ENCODE measurements at regions not wholly inside any gene's neighbourhood (a gene's known extent, or its start where the extent isn't known, plus 50 kb on each side); places are given as distances from the start of the nearest gene placed in this dataset.

- Histone ChIP-seq H3K9me1 (ENCODE audit: insufficient read depth, low read length) (peaks cover 4% of the 10 kb centered on the region), H3K4ac (ENCODE audit: low read depth, low read length) (no peak overlapping the region), H2AFZ (replicated peaks; ENCODE audit: low read length, poor library complexity) (no peak overlapping the region), H3K27ac (ENCODE audit: insufficient read depth, low read length) (no peak overlapping the region), H3K56ac (ENCODE audit: extremely low read depth, insufficient read depth, low read length) (no peak overlapping the region), H3K23ac (ENCODE audit: low read depth, low read length) (no peak overlapping the region), H3K9me3 (ENCODE audit: control insufficient read depth, insufficient read depth, low read length) (peaks cover 2% of the 10 kb centered on the region; the same call in 1 of the 2 replicates), H3K79me1 (ENCODE audit: low read depth in 1 of 2, low read length in 2 of 2) (peaks cover 0 to 12% of the 10 kb centered on the region in 2 experiments; a peak in 1 of 4 replicates), H2BK120ac (ENCODE audit: low read depth, low read length) (no peak overlapping the region), H3K18ac (ENCODE audit: low read depth, low read length) (no peak overlapping the region), H2AK5ac (ENCODE audit: low read depth, low read length) (no peak overlapping the region), H2BK15ac (ENCODE audit: low read depth, low read length) (no peak overlapping the region), H3K4me2 (ENCODE audit: low read depth, low read length) (no peak overlapping the region), H3K27me3 (ENCODE audit: control insufficient read depth, insufficient read depth, low read length) (no peaks in the 10 kb centered on the region), H2AK9ac (replicated peaks; ENCODE audit: low read depth, low read length, poor library complexity) (no peak overlapping the region), H4K20me1 (ENCODE audit: insufficient read depth, low read length) (no peaks in the 10 kb centered on the region), H3K9ac (ENCODE audit: low read depth, low read length) (no peak overlapping the region), H4K5ac (ENCODE audit: low read depth, low read length) (no peak overlapping the region), H2BK5ac (ENCODE audit: low read depth, low read length, poor library complexity, severe bottlenecking) (no peak overlapping the region), H4K91ac (ENCODE audit: insufficient read depth, low read depth, low read length) (no peak overlapping the region), H3K36me3 (ENCODE audit: control insufficient read depth, insufficient read depth, low read length) (peaks cover 1% of the 10 kb centered on the region; the same call in 1 of the 2 replicates), H4K8ac (ENCODE audit: low read depth in 2 of 2, low read length in 2 of 2) (no peak overlapping the region), H3K14ac (replicated peaks; ENCODE audit: low read depth, low read length) (no peak overlapping the region), H2BK20ac (ENCODE audit: low read depth, low read length) (no peak overlapping the region), H3K4me1 (ENCODE audit: control insufficient read depth, insufficient read depth, low read length) (peaks cover 4% of the 10 kb centered on the region; the same call in 1 of the 2 replicates), H3K4me3 (ENCODE audit: insufficient read depth, low read depth, low read length) (no peak overlapping the region)
- TF ChIP-seq POLR2A (IDR thresholded peaks at IDR 0.05; ENCODE audit: low read depth, low read length): no peak
- CTCF ChIA-PET: no interaction called here
- WGBS, 2 experiments (ENCODE audit: extremely low coverage in 2 of 2, insufficient read length in 1 of 2): no CpG with 5 or more reads among the region's 6 CpGs
- DNase-seq: no peak
- in situ Hi-C loops (cut with MboI; ENCODE audit: low sequenced_read_pairs) (no loop called here), intact Hi-C loops (cut with micrococcal nuclease) (no loop called here), dilution Hi-C loops (cut with HindIII; ENCODE audit: low sequenced_read_pairs, unreplicated experiment) (no loop called here)
- POLR2A ChIA-PET (ENCODE audit: unreplicated experiment): no interaction called here
- no peak for ATAC-seq (ENCODE audit: low read depth)
- no TSS peak for BruUV-seq (replicated peaks)
These were observed 265.7 kb downstream of the SOX4 start for GRCh38 chr6:21859193-21859735.
